ENCODE measurements at regions not wholly inside any gene's neighbourhood (a gene's known extent, or its start where the extent isn't known, plus 50 kb on each side); places are given as distances from the start of the nearest gene placed in this dataset.

- TF ChIP-seq, protein P1, sequence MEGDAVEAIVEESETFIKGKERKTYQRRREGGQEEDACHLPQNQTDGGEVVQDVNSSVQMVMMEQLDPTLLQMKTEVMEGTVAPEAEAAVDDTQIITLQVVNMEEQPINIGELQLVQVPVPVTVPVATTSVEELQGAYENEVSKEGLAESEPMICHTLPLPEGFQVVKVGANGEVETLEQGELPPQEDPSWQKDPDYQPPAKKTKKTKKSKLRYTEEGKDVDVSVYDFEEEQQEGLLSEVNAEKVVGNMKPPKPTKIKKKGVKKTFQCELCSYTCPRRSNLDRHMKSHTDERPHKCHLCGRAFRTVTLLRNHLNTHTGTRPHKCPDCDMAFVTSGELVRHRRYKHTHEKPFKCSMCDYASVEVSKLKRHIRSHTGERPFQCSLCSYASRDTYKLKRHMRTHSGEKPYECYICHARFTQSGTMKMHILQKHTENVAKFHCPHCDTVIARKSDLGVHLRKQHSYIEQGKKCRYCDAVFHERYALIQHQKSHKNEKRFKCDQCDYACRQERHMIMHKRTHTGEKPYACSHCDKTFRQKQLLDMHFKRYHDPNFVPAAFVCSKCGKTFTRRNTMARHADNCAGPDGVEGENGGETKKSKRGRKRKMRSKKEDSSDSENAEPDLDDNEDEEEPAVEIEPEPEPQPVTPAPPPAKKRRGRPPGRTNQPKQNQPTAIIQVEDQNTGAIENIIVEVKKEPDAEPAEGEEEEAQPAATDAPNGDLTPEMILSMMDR (conservative IDR thresholded peaks at IDR 0.05), result no peak
- no peaks in the 10 kb centered on the region for H3K9me3 Mint-ChIP-seq
- H3K27me3 Mint-ChIP-seq (ENCODE audit: low read depth), result peaks cover 47% of the 10 kb centered on the region
- H3K4me3 Mint-ChIP-seq, result peak overlapping the region; percentile 42
- peaks cover 36% of the 10 kb centered on the region for H3K4me1 Mint-ChIP-seq
- peak overlapping the region; percentile 12 for H3K27ac Mint-ChIP-seq (ENCODE audit: unreplicated experiment)
- no peak for DNase-seq (ENCODE audit: low read depth, low spot score)
- no peaks in the 10 kb centered on the region for H3K36me3 Mint-ChIP-seq (ENCODE audit: low read depth)
Measured at GRCh38 chr6:155599160-155599559, 143.5 kb upstream of the NOX3 start.

DNA sequence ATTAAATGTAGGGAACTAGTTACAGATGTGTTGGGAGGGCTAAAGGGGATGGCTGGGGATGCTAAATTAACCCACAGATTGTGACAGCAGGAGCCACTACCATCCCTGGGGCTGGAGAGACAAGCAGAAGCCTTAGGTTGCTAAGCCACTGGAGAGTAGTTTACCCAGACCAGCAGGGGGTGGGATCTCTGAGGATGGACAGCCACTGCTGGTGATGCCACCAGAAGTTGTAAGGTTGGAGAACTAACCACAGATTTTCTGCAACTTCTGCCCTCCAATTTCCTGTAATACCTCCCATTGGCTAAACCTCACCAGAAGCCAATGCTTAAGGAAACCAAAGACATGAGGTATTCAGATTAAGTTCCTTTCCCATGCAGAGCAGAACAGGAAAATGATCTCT lies 139.6 kb upstream of the NOX3 start:
- DNase-seq (ENCODE audit: low read depth, low spot score), result no peak
- Mint-ChIP-seq H3K27me3 (ENCODE audit: low read depth) (peaks cover 49% of the 10 kb centered on the region), H3K4me1 (peaks cover 32% of the 10 kb centered on the region), H3K36me3 (ENCODE audit: low read depth) (no peaks in the 10 kb centered on the region), H3K27ac (ENCODE audit: unreplicated experiment) (no peak overlapping the region), H3K9me3 (peaks cover 2% of the 10 kb centered on the region), H3K4me3 (no peak overlapping the region)
- TF ChIP-seq, protein P1 (conservative IDR thresholded peaks at IDR 0.05), result no peak

DNA sequence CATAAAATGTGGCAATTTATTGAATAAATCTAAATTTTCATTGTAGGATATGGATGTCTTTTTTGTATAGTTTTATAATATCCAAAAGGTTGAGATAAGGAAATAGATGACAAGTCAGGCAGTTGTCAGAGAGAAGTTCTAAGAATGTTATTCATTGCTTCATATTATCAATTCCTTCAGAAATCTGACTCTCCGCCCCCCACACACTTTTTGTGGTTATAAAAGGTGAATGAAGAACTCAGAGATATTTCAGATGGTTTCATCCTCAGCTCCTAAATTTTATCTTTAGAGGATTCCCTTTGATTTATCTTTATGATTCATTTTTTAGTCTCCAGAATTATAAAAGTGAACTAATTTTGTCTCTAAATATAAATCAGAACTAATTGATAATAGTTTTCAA lies 136.1 kb upstream of the NOX3 start:
- TF ChIP-seq, protein P1 (conservative IDR thresholded peaks at IDR 0.05), result no peak
- peaks cover 38% of the 10 kb centered on the region for H3K27me3 Mint-ChIP-seq (ENCODE audit: low read depth)
- H3K27ac Mint-ChIP-seq (ENCODE audit: unreplicated experiment), result no peak overlapping the region
- peaks cover 7% of the 10 kb centered on the region for H3K9me3 Mint-ChIP-seq
- no peak for DNase-seq (ENCODE audit: low read depth, low spot score)
- H3K36me3 Mint-ChIP-seq (ENCODE audit: low read depth), result no peaks in the 10 kb centered on the region
- peaks cover 12% of the 10 kb centered on the region for H3K4me1 Mint-ChIP-seq
- no peak overlapping the region for H3K4me3 Mint-ChIP-seq

DNA sequence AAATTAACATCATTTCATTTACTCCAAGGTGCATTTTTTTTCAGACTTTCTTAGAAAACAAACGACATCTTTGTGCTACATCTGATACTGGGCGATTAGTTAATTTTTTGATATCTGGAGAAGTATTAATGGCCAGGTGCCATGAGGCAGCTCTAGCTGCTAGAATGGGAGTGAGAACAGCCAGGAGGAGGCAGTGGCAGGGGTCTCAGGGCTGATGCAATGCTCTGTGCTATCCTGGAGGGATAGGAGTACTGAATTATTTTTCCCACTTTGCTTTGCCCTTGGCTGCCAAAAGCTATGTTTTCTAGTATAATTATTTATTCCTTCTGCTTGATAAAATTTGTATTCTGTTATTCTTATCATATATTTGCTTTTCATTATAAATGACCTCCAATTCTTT lies 133.6 kb upstream of the NOX3 start:
- Mint-ChIP-seq H3K4me1 (peaks cover 23% of the 10 kb centered on the region), H3K36me3 (ENCODE audit: low read depth) (no peaks in the 10 kb centered on the region)

GRCh38 chr6:155587817-155588216 lies 132.2 kb upstream of the NOX3 start:
- H3K27ac Mint-ChIP-seq (ENCODE audit: unreplicated experiment), result no peak overlapping the region
- H3K9me3 Mint-ChIP-seq, result peaks cover 5% of the 10 kb centered on the region
- H3K36me3 Mint-ChIP-seq (ENCODE audit: low read depth), result no peaks in the 10 kb centered on the region
- DNase-seq (ENCODE audit: low read depth, low spot score), result no peak
- peaks cover 20% of the 10 kb centered on the region for H3K27me3 Mint-ChIP-seq (ENCODE audit: low read depth)
- TF ChIP-seq, protein P1 (conservative IDR thresholded peaks at IDR 0.05), result no peak
- H3K4me1 Mint-ChIP-seq, result peaks cover 27% of the 10 kb centered on the region
- H3K4me3 Mint-ChIP-seq, result no peak overlapping the region

More for the DNA sequence above, 133.6 kb upstream of the NOX3 start:
- Mint-ChIP-seq H3K9me3 (peaks cover 7% of the 10 kb centered on the region), H3K27ac (ENCODE audit: unreplicated experiment) (no peak overlapping the region), H3K4me3 (no peak overlapping the region), H3K27me3 (ENCODE audit: low read depth) (peaks cover 28% of the 10 kb centered on the region)
- no peak for DNase-seq (ENCODE audit: low read depth, low spot score)
- TF ChIP-seq, protein P1 (conservative IDR thresholded peaks at IDR 0.05), result no peak

GRCh38 chr6:155586090-155586489 lies 130.5 kb upstream of the NOX3 start:
- Mint-ChIP-seq H3K27ac (ENCODE audit: unreplicated experiment) (no peak overlapping the region), H3K9me3 (peaks cover 7% of the 10 kb centered on the region)

More at GRCh38 chr6:155586090-155586489, 130.5 kb upstream of the NOX3 start:
- peaks cover 28% of the 10 kb centered on the region for H3K4me1 Mint-ChIP-seq
- no peaks in the 10 kb centered on the region for H3K36me3 Mint-ChIP-seq (ENCODE audit: low read depth)
- DNase-seq (ENCODE audit: low read depth, low spot score), result no peak
- no peak overlapping the region for H3K4me3 Mint-ChIP-seq
- H3K27me3 Mint-ChIP-seq (ENCODE audit: low read depth), result peaks cover 11% of the 10 kb centered on the region
- TF ChIP-seq, protein P1 (conservative IDR thresholded peaks at IDR 0.05), result no peak
